ENCODE measurements at regions not wholly inside any gene's neighbourhood (a gene's known extent, or its start where the extent isn't known, plus 50 kb on each side); places are given as distances from the start of the nearest gene placed in this dataset.

GRCh38 chr2:11102466-11102865, 52.8 kb upstream of the SLC66A3 start:
- DNase-seq (ENCODE audit: low read depth): no peak

GRCh38 chr2:11102956-11103860, 52.1 kb upstream of the SLC66A3 start:
- no peak for DNase-seq (ENCODE audit: low read depth)

DNA sequence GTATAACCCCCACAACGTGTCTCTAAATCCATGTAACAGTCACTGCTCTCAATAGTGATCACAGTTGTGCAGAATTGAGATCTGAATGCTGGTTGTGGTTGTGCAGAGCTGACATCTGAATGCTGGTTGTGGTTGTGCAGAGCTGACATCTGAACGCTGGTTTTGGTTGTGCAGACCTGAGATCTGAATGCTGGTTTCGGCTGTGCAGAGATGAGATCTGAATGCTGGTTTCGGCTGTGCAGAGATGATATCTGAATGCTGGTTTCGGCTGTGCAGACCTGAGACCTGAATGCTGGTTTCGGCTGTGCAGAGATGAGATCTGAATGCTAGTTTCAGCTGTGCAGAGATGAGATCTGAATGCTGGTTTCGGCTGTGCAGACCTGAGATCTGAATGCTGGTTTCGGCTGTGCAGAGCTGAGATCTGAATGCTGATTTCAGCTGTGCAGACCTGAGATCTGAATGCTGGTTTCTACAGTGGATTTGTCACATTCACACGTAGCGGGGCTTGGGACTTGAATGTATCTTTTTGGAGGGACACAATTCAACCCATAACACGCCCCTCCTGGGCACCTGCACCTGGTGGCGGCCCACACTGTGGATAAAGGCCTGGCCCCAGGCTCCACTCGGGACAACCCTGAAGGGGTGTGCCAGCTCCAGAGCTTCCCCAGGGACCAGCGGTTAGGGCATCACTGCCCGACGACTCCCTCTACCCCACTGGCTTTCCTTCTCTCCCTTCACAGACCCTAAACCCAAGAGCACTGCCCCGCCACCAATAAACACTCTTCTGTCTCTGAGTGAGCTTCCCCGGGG, 51.1 kb upstream of the SLC66A3 start:
- no peak for DNase-seq (ENCODE audit: low read depth)

DNA sequence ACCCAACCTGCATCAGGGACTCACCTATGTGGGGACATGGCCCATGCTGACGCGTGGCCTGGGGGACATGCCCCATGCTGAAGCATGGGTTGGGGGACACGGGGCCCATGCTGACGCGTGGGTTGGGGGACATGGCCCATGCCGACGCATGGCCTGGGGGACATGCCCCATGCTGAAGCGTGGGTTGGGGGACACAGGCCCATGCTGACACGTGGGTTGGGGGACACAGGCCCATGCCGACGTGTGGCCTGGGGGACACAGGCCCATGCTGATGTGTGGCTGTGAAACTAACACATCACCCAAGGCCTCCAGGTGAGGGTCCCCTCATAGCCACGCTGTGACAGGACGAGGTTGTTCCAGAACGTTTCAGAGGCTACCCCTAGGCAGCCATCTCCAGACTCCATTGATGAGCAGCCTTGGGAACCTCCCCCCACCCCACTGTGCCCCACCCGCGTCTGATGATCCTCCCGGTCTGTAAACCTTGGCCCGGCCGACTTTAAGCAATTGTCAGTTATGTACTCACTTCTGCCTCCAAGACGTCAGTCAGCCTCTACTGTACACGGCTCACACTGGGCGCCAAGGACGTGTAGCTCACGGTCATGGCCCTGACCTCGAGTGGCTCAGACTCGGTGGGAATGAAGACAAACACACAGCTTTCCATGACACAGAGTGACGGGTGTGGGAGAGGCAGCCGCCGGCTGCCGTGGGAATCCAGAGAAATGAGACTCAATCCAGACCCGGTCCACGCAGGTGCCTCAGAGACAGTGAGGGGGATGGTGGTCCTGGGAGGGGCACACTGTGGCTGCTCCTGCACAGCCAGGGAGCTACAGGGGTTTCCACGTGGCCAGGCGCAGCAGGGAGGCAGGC, 50.2 kb upstream of the SLC66A3 start:
- DNase-seq (ENCODE audit: low read depth): no peak

All from EH (cell line).